ENCODE measurements at regions not wholly inside any gene's neighbourhood (a gene's known extent, or its start where the extent isn't known, plus 50 kb on each side); places are given as distances from the start of the nearest gene placed in this dataset.

- no peak overlapping the region for H2AFZ ChIP-seq (replicated peaks; ENCODE audit: low read length, poor library complexity)
- dilution Hi-C loops (cut with HindIII; ENCODE audit: low sequenced_read_pairs, unreplicated experiment): no loop called here
- BruUV-seq (replicated peaks): no TSS peak
Measured at GRCh38 chr9:11318946-11319345, 706.1 kb upstream of the PTPRD start.

More at GRCh38 chr9:11318946-11319345, 706.1 kb upstream of the PTPRD start:
- Histone ChIP-seq H4K8ac (ENCODE audit: low read depth in 2 of 2, low read length in 2 of 2) (no peak overlapping the region), H4K5ac (ENCODE audit: low read depth, low read length) (no peak overlapping the region), H3K23ac (ENCODE audit: low read depth, low read length) (no peak overlapping the region), H3K4ac (ENCODE audit: low read depth, low read length) (no peak overlapping the region), H3K27me3 (ENCODE audit: control insufficient read depth, insufficient read depth, low read length) (no peaks in the 10 kb centered on the region), H3K14ac (replicated peaks; ENCODE audit: low read depth, low read length) (no peak overlapping the region), H2BK5ac (ENCODE audit: low read depth, low read length, poor library complexity, severe bottlenecking) (no peak overlapping the region), H3K36me3 (ENCODE audit: control insufficient read depth, insufficient read depth, low read length) (no peaks in the 10 kb centered on the region), H3K4me1 (ENCODE audit: control insufficient read depth, insufficient read depth, low read length) (no peaks in the 10 kb centered on the region), H2BK15ac (ENCODE audit: low read depth, low read length) (no peak overlapping the region), H3K9me1 (ENCODE audit: insufficient read depth, low read length) (no peaks in the 10 kb centered on the region), H2BK120ac (ENCODE audit: low read depth, low read length) (no peak overlapping the region), H3K4me3 (ENCODE audit: insufficient read depth, low read depth, low read length) (no peak overlapping the region), H2AK9ac (replicated peaks; ENCODE audit: low read depth, low read length, poor library complexity) (no peak overlapping the region), H4K91ac (ENCODE audit: insufficient read depth, low read depth, low read length) (no peak overlapping the region), H2BK20ac (ENCODE audit: low read depth, low read length) (no peak overlapping the region), H3K18ac (ENCODE audit: low read depth, low read length) (no peak overlapping the region), H3K4me2 (ENCODE audit: low read depth, low read length) (no peak overlapping the region), H4K20me1 (ENCODE audit: insufficient read depth, low read length) (no peaks in the 10 kb centered on the region), H3K79me1 (ENCODE audit: low read depth in 1 of 2, low read length in 2 of 2) (no peaks in the 10 kb centered on the region), H3K56ac (ENCODE audit: extremely low read depth, insufficient read depth, low read length) (no peak overlapping the region), H3K9ac (ENCODE audit: low read depth, low read length) (no peak overlapping the region), H3K27ac (ENCODE audit: insufficient read depth, low read length) (no peak overlapping the region), H2AK5ac (ENCODE audit: low read depth, low read length) (no peak overlapping the region), H3K9me3 (ENCODE audit: control insufficient read depth, insufficient read depth, low read length) (no peaks in the 10 kb centered on the region)
- CTCF ChIA-PET: no interaction called here
- TF ChIP-seq MAZ (IDR thresholded peaks at IDR 0.05; ENCODE audit: borderline replicate concordance, low read depth, low read length) (no peak), ELK1 (IDR thresholded peaks at IDR 0.05; ENCODE audit: borderline replicate concordance, low read depth, low read length) (no peak), RFX5 (IDR thresholded peaks at IDR 0.05; ENCODE audit: low read depth, low read length) (no peak), SMC3 (IDR thresholded peaks at IDR 0.05; ENCODE audit: low read depth, low read length) (no peak), CEBPB (IDR thresholded peaks at IDR 0.05; ENCODE audit: low read depth, low read length) (no peak), FOS (IDR thresholded peaks at IDR 0.05; ENCODE audit: low read depth, low read length) (no peak), POLR2A (IDR thresholded peaks at IDR 0.05; ENCODE audit: low read depth, low read length) (no peak), RCOR1 (IDR thresholded peaks at IDR 0.05; ENCODE audit: insufficient replicate concordance, low read length) (no peak), CTCF (conservative IDR thresholded peaks at IDR 0.05; ENCODE audit: low read depth, low read length) (no peak), CHD1 (IDR thresholded peaks at IDR 0.05; ENCODE audit: low read depth, low read length) (no peak), RAD21 (IDR thresholded peaks at IDR 0.05; ENCODE audit: low read length) (no peak), BHLHE40 (IDR thresholded peaks at IDR 0.05; ENCODE audit: low read depth, low read length) (no peak), MXI1 (IDR thresholded peaks at IDR 0.05; ENCODE audit: borderline replicate concordance, low read depth, low read length) (no peak), USF2 (IDR thresholded peaks at IDR 0.05; ENCODE audit: low read depth, low read length) (no peak), NFE2L2 (IDR thresholded peaks at IDR 0.05; ENCODE audit: low read depth, low read length) (no peak), MAFK (IDR thresholded peaks at IDR 0.05; ENCODE audit: low read depth, low read length) (no peak)
- DNase-seq (no peak), ATAC-seq (ENCODE audit: low read depth) (no peak)
- POLR2A ChIA-PET (ENCODE audit: unreplicated experiment): no interaction called here
- no CpG with 5 or more reads among the region's 1 CpG for WGBS, 2 experiments (ENCODE audit: extremely low coverage in 2 of 2, insufficient read length in 1 of 2)
- intact Hi-C loops (cut with micrococcal nuclease) (no loop called here), in situ Hi-C loops (cut with MboI; ENCODE audit: low sequenced_read_pairs) (no loop called here)

Data from IMR-90 (cell line).